NB4 (cell line): ENCODE measurements at regions not wholly inside any gene's neighbourhood (a gene's known extent, or its start where the extent isn't known, plus 50 kb on each side); places are given as distances from the start of the nearest gene placed in this dataset.

Experiments used
- DNase-seq: peaks from one replicate; pipeline ENCODE4 v3.0.0; 2010; ENCODE audit warnings: low read depth
- H3K4me3 ChIP-seq: one replicate; pipeline ENCODE4 v1.5.1; 2011; ENCODE audit warnings: mild to moderate bottlenecking, low read depth, low read length, moderate library complexity
- CTCF ChIP-seq: IDR thresholded peaks from one replicate; pipeline ENCODE4 v1.5.1; 2012; ENCODE audit warnings: low read depth, low read length
- MAX ChIP-seq: IDR thresholded peaks from 2 replicates; pipeline ENCODE4 v1.6.1; 2011; ENCODE audit warnings: low read depth, low read length
- MYC ChIP-seq: IDR thresholded peaks from 2 replicates; pipeline ENCODE4 v1.6.1; 2011; ENCODE audit warnings: low read depth, low read length
- POLR2A ChIP-seq: IDR thresholded peaks from 2 replicates; pipeline ENCODE4 v1.6.1; 2011; ENCODE audit warnings: mild to moderate bottlenecking; ENCODE audit not compliant: insufficient read length; ENCODE audit errors: extremely low read depth

DNA sequence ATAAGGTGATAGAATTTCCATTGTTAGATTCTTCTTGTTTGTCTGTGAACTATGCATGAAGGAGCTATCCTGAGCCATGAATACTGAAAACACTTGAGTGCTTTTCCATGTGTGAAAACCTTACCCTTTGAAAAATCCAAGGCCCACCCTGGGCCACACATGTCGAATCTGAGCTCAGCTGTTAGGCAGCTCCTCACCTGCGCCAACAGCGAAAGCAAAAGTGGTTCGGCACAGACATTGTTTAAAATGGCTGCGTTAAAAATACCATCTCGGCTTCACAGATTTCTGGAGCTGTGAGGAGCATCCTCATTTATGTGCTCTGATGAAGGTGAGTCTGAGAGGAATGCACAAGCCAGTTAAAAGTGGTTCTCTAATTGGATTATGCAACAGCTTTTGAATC is 137.7 kb downstream of the NEUROD6 start:
- TF ChIP-seq MAX (no peak), MYC (no peak), CTCF (no peak), POLR2A (no peak)
- no peak for DNase-seq

DNA sequence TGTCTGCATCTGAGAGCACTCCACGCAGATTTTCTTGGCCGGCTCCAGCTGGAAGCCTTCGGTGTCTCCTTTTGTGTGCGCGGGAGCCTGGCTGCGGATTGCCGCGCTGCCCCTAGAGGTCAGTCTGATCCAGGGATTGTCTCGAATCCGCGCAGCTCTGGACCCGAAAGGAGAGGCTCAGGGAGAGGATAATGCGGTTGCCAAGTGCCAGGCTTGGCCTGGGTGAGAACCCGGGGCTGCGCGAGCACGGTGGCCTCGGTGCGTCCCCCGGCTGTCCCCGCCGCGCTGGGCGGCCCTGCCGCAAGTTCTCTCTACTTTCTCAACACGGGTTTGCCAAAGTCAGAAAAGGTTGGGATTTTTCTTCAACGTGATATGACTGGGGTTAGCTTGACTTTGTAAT is 140.9 kb downstream of the ADCYAP1R1 start:
- TF ChIP-seq POLR2A (no peak), CTCF (peak; percentile 87)
- H3K4me3 ChIP-seq: no peak overlapping the region
- DNase-seq: peak; percentile 56

More for the DNA sequence above, 137.7 kb downstream of the NEUROD6 start:
- no peak overlapping the region for H3K4me3 ChIP-seq

DNA sequence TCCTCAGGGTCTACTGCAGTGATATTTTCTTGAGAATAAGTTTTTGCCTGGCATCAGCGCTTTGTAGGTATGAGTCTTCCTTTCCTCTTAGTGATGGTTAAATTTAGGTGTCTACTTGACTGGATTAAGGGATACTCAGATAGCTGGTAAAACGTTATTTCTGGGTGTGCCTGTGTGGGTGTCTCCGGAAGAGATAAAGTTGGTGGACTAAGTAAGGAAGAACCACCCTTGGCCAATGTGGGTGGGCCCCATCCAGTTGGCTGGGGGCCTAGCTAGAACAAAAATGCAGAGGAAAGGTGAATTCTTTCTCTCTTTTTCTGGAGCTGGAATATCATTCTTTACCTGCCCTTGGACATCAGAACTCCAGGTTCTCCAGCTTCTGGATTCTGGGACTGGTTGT is 138.8 kb downstream of the ADCYAP1R1 start:
- TF ChIP-seq CTCF (no peak), MYC (no peak), POLR2A (no peak), MAX (no peak)
- no peak overlapping the region for H3K4me3 ChIP-seq
- no peak for DNase-seq

- no peak for TF ChIP-seq POLR2A
- no peak for TF ChIP-seq CTCF
- no peak for TF ChIP-seq MYC
- TF ChIP-seq MAX: no peak
- no peak overlapping the region for H3K4me3 ChIP-seq
- DNase-seq: no peak
Observed at GRCh38 chr7:31186202-31186601, 134.1 kb downstream of the ADCYAP1R1 start.

GRCh38 chr7:31175672-31176071 is 123.6 kb downstream of the ADCYAP1R1 start:
- peak; percentile 16 for DNase-seq
- TF ChIP-seq MYC (no peak), CTCF (peak; percentile 42)
- H3K4me3 ChIP-seq: no peak overlapping the region

DNA sequence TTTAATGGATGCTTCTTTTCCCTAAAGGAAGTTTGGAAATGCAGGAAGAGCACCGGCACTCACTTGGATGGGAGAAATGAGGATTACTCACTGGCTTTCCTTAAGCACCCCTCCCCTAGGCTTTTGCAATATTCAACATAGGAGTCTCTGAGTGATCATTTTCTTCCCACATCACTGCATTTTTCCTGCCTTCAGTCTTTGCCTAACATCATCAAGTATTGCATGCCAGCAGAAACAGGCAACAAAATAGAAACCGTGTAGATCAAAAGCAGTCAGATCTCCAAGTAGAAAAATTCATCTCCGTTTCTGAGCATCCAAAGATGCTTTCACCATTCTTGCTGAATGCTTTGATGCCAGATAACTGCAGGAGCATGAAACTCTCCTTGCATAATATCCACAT is 119.9 kb downstream of the ADCYAP1R1 start:
- TF ChIP-seq MAX (no peak), MYC (no peak), CTCF (no peak), POLR2A (no peak)
- H3K4me3 ChIP-seq: no peak overlapping the region
- no peak for DNase-seq
